ENCODE measurements at regions not wholly inside any gene's neighbourhood (a gene's known extent, or its start where the extent isn't known, plus 50 kb on each side); places are given as distances from the start of the nearest gene placed in this dataset.

- H3K4me3 Mint-ChIP-seq (ENCODE audit: unreplicated experiment) = no peak overlapping the region
- no peaks in the 10 kb centered on the region for H3K36me3 ChIP-seq (ENCODE audit: control insufficient read depth, insufficient read depth, low read length)
- no peaks in the 10 kb centered on the region for H3K36me3 Mint-ChIP-seq (ENCODE audit: insufficient read depth, unreplicated experiment)
- no peak overlapping the region for H3K27ac Mint-ChIP-seq (ENCODE audit: unreplicated experiment)
- DNase-seq = no peak
- no peaks in the 10 kb centered on the region for H3K9me3 ChIP-seq
- H3K4me3 ChIP-seq (ENCODE audit: low read depth, low read length) = no peak overlapping the region
- BruUV-seq (replicated peaks) = no TSS peak
- H3K9me3 Mint-ChIP-seq (ENCODE audit: unreplicated experiment) = no peaks in the 10 kb centered on the region
- intact Hi-C loops (cut with micrococcal nuclease; ENCODE audit: unreplicated experiment) = no loop called here
- H3K4me1 Mint-ChIP-seq (ENCODE audit: low read depth, unreplicated experiment) = no peaks in the 10 kb centered on the region
- ChIA-PET CTCF (no interaction called here), POLR2A (no interaction called here)
- no peak for TF ChIP-seq CTCF (IDR thresholded peaks at IDR 0.05; ENCODE audit: insufficient read depth in 1 of 2, low read depth in 1 of 2, low read length in 1 of 2, severe bottlenecking in 1 of 2, unreplicated experiment in 1 of 2)
- no peaks in the 10 kb centered on the region for H3K27me3 ChIP-seq (replicated peaks; ENCODE audit: control insufficient read depth, insufficient read depth, low read length)
- peaks cover 4% of the 10 kb centered on the region for H3K27me3 Mint-ChIP-seq (ENCODE audit: insufficient read depth, unreplicated experiment)
- no peaks in the 10 kb centered on the region for H3K4me1 ChIP-seq
These were observed 375.2 kb upstream of the SPHKAP start for GRCh38 chr2:228556717-228557116.

- H3K4me3 ChIP-seq (ENCODE audit: low read depth, low read length) = no peak overlapping the region
- no peak for DNase-seq
- intact Hi-C loops (cut with micrococcal nuclease; ENCODE audit: unreplicated experiment) = no loop called here
- no peaks in the 10 kb centered on the region for H3K9me3 Mint-ChIP-seq (ENCODE audit: unreplicated experiment)
- no peak overlapping the region for H3K27ac Mint-ChIP-seq (ENCODE audit: unreplicated experiment)
- CTCF ChIA-PET = no interaction called here
- no peaks in the 10 kb centered on the region for H3K4me1 ChIP-seq
- no TSS peak for BruUV-seq (replicated peaks)
- no peaks in the 10 kb centered on the region for H3K36me3 ChIP-seq (ENCODE audit: control insufficient read depth, insufficient read depth, low read length)
- H3K9me3 ChIP-seq = no peaks in the 10 kb centered on the region
- H3K4me1 Mint-ChIP-seq (ENCODE audit: low read depth, unreplicated experiment) = no peaks in the 10 kb centered on the region
- H3K27me3 Mint-ChIP-seq (ENCODE audit: insufficient read depth, unreplicated experiment) = peaks cover 11% of the 10 kb centered on the region
- H3K4me3 Mint-ChIP-seq (ENCODE audit: unreplicated experiment) = no peak overlapping the region
- peaks cover 6% of the 10 kb centered on the region for H3K36me3 Mint-ChIP-seq (ENCODE audit: insufficient read depth, unreplicated experiment)
- no peak for TF ChIP-seq CTCF (IDR thresholded peaks at IDR 0.05; ENCODE audit: insufficient read depth in 1 of 2, low read depth in 1 of 2, low read length in 1 of 2, severe bottlenecking in 1 of 2, unreplicated experiment in 1 of 2)
- H3K27me3 ChIP-seq (replicated peaks; ENCODE audit: control insufficient read depth, insufficient read depth, low read length) = no peaks in the 10 kb centered on the region
- POLR2A ChIA-PET = no interaction called here
These were observed 368.0 kb upstream of the SPHKAP start for GRCh38 chr2:228549441-228550007.

DNA sequence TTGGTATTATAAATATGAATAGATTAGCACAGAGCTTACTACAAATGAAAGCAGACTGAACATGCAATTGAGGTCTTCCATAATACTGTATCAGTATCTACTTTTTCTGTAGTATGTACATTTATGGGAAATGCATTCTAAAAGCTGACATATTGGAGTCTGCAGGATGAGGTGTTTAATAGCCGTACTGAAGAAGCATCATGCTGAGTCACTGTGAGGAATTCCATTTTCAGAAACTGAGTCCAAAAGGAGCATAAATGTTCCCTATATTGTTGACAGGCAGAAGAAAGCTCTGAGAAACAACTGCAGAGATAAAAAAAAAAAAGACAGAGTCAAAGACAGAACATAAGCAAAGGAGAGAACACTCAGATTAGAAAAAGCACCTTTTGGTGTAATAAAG lies 366.7 kb upstream of the SPHKAP start:
- Mint-ChIP-seq H3K27ac (ENCODE audit: unreplicated experiment) (no peak overlapping the region), H3K4me1 (ENCODE audit: low read depth, unreplicated experiment) (no peaks in the 10 kb centered on the region)
- POLR2A ChIA-PET = no interaction called here

More for the DNA sequence above, 366.7 kb upstream of the SPHKAP start:
- no TSS peak for BruUV-seq (replicated peaks)
- Histone ChIP-seq H3K4me3 (ENCODE audit: low read depth, low read length) (no peak overlapping the region), H3K27me3 (replicated peaks; ENCODE audit: control insufficient read depth, insufficient read depth, low read length) (no peaks in the 10 kb centered on the region), H3K36me3 (ENCODE audit: control insufficient read depth, insufficient read depth, low read length) (no peaks in the 10 kb centered on the region), H3K4me1 (no peaks in the 10 kb centered on the region), H3K9me3 (no peaks in the 10 kb centered on the region)
- H3K4me3 Mint-ChIP-seq (ENCODE audit: unreplicated experiment) = no peak overlapping the region
- H3K36me3 Mint-ChIP-seq (ENCODE audit: insufficient read depth, unreplicated experiment) = peaks cover 6% of the 10 kb centered on the region
- CTCF ChIA-PET = no interaction called here
- no peak for DNase-seq
- no peaks in the 10 kb centered on the region for H3K9me3 Mint-ChIP-seq (ENCODE audit: unreplicated experiment)
- intact Hi-C loops (cut with micrococcal nuclease; ENCODE audit: unreplicated experiment) = no loop called here
- no peak for TF ChIP-seq CTCF (IDR thresholded peaks at IDR 0.05; ENCODE audit: insufficient read depth in 1 of 2, low read depth in 1 of 2, low read length in 1 of 2, severe bottlenecking in 1 of 2, unreplicated experiment in 1 of 2)
- peaks cover 11% of the 10 kb centered on the region for H3K27me3 Mint-ChIP-seq (ENCODE audit: insufficient read depth, unreplicated experiment)

Measured in Caco-2 (cell line).